ENCODE measurements at regions not wholly inside any gene's neighbourhood (a gene's known extent, or its start where the extent isn't known, plus 50 kb on each side); places are given as distances from the start of the nearest gene placed in this dataset.

GRCh38 chr22:27438271-27438980 is 363.1 kb downstream of the MN1 start:
- no peak for DNase-seq

- no peak for DNase-seq
Measured at GRCh38 chr22:27439131-27439530, 362.4 kb downstream of the MN1 start.

- DNase-seq: no peak
Measured at GRCh38 chr22:27440304-27440865, 361.2 kb downstream of the MN1 start.

- no peak for DNase-seq
Measured at GRCh38 chr22:27441706-27442475, 359.7 kb downstream of the MN1 start.

GRCh38 chr22:27443306-27443705 is 358.2 kb downstream of the MN1 start:
- no peak for DNase-seq

GRCh38 chr22:27445881-27446280 is 355.7 kb downstream of the MN1 start:
- DNase-seq: no peak

GRCh38 chr22:27447289-27447688 is 354.3 kb downstream of the MN1 start:
- DNase-seq: no peak

GRCh38 chr22:27450448-27450847 is 351.1 kb downstream of the MN1 start:
- no peak for DNase-seq

GRCh38 chr22:27452245-27452644 is 349.3 kb downstream of the MN1 start:
- DNase-seq: no peak

GRCh38 chr22:27452922-27453321 is 348.6 kb downstream of the MN1 start:
- DNase-seq: no peak

GRCh38 chr22:27453725-27454124 is 347.8 kb downstream of the MN1 start:
- DNase-seq: no peak

- no peak for DNase-seq
Measured at GRCh38 chr22:27454807-27455450, 346.6 kb downstream of the MN1 start.

- DNase-seq: no peak
Measured at GRCh38 chr22:27455526-27455925, 346.0 kb downstream of the MN1 start.

GRCh38 chr22:27456696-27457503 is 344.7 kb downstream of the MN1 start:
- DNase-seq: no peak

GRCh38 chr22:27459999-27460398 is 341.6 kb downstream of the MN1 start:
- no peak for DNase-seq

- DNase-seq: no peak
Measured at GRCh38 chr22:27460591-27461347, 340.8 kb downstream of the MN1 start.

- no peak for DNase-seq
Measured at GRCh38 chr22:27461470-27461869, 340.1 kb downstream of the MN1 start.

- no peak for DNase-seq
Measured at GRCh38 chr22:27462190-27462589, 339.4 kb downstream of the MN1 start.

- DNase-seq: no peak
Measured at GRCh38 chr22:27463121-27463660, 338.4 kb downstream of the MN1 start.

- DNase-seq: no peak
Measured at GRCh38 chr22:27466229-27466628, 335.3 kb downstream of the MN1 start.

GRCh38 chr22:27466778-27467438 is 334.6 kb downstream of the MN1 start:
- DNase-seq: no peak
